Transverse colon (tissue), 4 donors: ENCODE measurements at regions not wholly inside any gene's neighbourhood (a gene's known extent, or its start where the extent isn't known, plus 50 kb on each side); places are given as distances from the start of the nearest gene placed in this dataset.

ENCODE experiments used
- DNase-seq: peaks from one replicate; pipeline ENCODE4 v3.0.0-alpha.2; 2019
- H3K27ac ChIP-seq, 4 donors: fragments of 200-600 bp; sonication (generic); 2 replicates each; pipeline ENCODE4 v1.5.1; 2016 to 2018; ENCODE audit warnings: inconsistent platforms in 4 of 4
- H3K27me3 ChIP-seq: fragments of 200-600 bp; sonication (generic); 2 replicates; pipeline ENCODE4 v1.5.1; 2017; ENCODE audit warnings: inconsistent platforms
- H3K36me3 ChIP-seq, 4 donors: fragments of 200-600 bp; sonication (generic); 2 replicates each; pipeline ENCODE4 v1.5.1; 2017 to 2019; ENCODE audit warnings: inconsistent platforms in 4 of 4
- H3K4me1 ChIP-seq, 4 donors: fragments of 200-600 bp; sonication (generic); 2 replicates each; pipeline ENCODE4 v1.5.1; 2017 to 2020; ENCODE audit warnings: inconsistent platforms in 4 of 4
- H3K4me3 ChIP-seq, 4 donors: fragments of 200-600 bp; sonication (generic); 1 replicate in 1 of 4; 2 replicates in 3 of 4; pipeline versions ENCODE4 v1.5.1 to v1.6.1; 2017 to 2019; ENCODE audit warnings: inconsistent platforms in 4 of 4
- H3K9me3 ChIP-seq, 2 donors: fragments of 200-600 bp; sonication (generic); 2 replicates each; pipeline ENCODE4 v1.5.1; 2017 to 2019; ENCODE audit warnings: inconsistent platforms in 2 of 2
- CTCF ChIP-seq, 5 experiments: fragments of 200-600 bp in 3 of 5; fragments of 450-650 bp in 2 of 5; sonication (generic) in 3 of 5; IDR thresholded peaks; 1 replicate in 2 of 5; 2 replicates in 3 of 5; pipeline ENCODE4 v1.5.1; 2016 to 2017; ENCODE audit warnings: antibody characterized with exemption in 5 of 5, inconsistent platforms in 3 of 5, mild to moderate bottlenecking in 2 of 5, moderate library complexity in 1 of 5
- EP300 ChIP-seq: sonication (generic); formaldehyde crosslinking; IDR thresholded peaks from one replicate; pipeline ENCODE4 v1.6.1; 2017; ENCODE audit warnings: antibody characterized with exemption, low read depth
- POLR2A ChIP-seq: fragments of 450-650 bp; IDR thresholded peaks from one replicate; pipeline ENCODE4 v1.6.1; 2016; ENCODE audit warnings: antibody characterized with exemption, mild to moderate bottlenecking, moderate library complexity
- POLR2AphosphoS5 ChIP-seq, 3 donors: sonication (generic); formaldehyde crosslinking; IDR thresholded peaks; one replicate each; pipeline ENCODE4 v1.6.1; 2016; ENCODE audit warnings: antibody characterized with exemption in 3 of 3
- WGBS, 2 donors: methylation state at CpG; one replicate each; pipeline ENCODE4 v1.1.5; 2018; ENCODE audit warnings: low coverage in 1 of 2; 5-methylcytosine and 5-hydroxymethylcytosine counted together
- in situ Hi-C, 4 donors: fragments of 200-750 bp; cut with MboI; loops; one replicate each; pipeline versions ENCODE4 v1.15.0 to v1.15.1; 2017; ENCODE audit warnings: low sequenced_read_pairs in 3 of 4, low pct_ligation_motif_present in 1 of 4, low pct_unique_long_range_greater_than_20kb in 1 of 4
- intact Hi-C: fragments of 100-400 bp; cut with DNase I; formaldehyde crosslinking; loops from one replicate; pipeline ENCODE4 v1.15.1; 2023; ENCODE audit warnings: low total_unique reads
- small RNA-seq, 4 donors: library from RNA; depleted of rRNA; stranded (forward); fragments of <200 nt; gene quantifications; one replicate each; pipeline ENCODE3, GENCODE V24; 2016

GRCh38 chr2:223545406-223545805 is 56.8 kb downstream of the SCG2 start:
- TF ChIP-seq POLR2AphosphoS5 (IDR thresholded peaks at IDR 0.05) (no peak), CTCF (IDR thresholded peaks at IDR 0.05) (no peak), EP300 (no peak), POLR2A (no peak)
- no peaks in the 10 kb centered on the region for H3K9me3 ChIP-seq
- WGBS, 2 donors = 38 to 58% methylated on average over 2 of the region's 2 CpGs
- in situ Hi-C loops = no loop called here
- intact Hi-C loops = no loop called here
- H3K27me3 ChIP-seq = no peaks in the 10 kb centered on the region
- no peak overlapping the region for H3K27ac ChIP-seq
- H3K36me3 ChIP-seq = no peaks in the 10 kb centered on the region
- no peak for DNase-seq
- H3K4me3 ChIP-seq = no peak overlapping the region
- H3K4me1 ChIP-seq = no peaks in the 10 kb centered on the region

DNA sequence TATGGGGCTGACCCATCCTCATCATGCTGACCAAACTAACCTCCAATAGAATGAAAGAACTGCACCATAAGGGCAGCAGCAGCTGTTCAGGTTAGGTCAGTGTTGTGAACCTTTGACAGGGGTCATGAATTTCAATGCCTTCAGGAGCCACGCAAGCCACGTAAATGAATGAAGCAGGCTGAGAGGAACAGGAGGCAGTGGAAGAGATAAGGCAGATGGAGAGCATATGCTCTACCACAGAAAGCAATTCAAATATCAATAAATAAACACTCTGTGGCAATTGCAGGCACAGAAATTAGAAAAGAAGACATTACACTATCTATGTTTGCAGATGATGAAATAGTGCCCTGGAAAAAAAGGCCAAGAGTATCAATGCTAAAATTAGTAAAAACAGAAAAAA is 56.3 kb downstream of the SCG2 start:
- H3K27ac ChIP-seq = no peak overlapping the region
- no peaks in the 10 kb centered on the region for H3K4me1 ChIP-seq
- H3K36me3 ChIP-seq = no peaks in the 10 kb centered on the region
- H3K4me3 ChIP-seq = no peak overlapping the region
- no peak for DNase-seq
- 85% methylated on average over 2 of the region's 2 CpGs; no CpG with 5 or more reads in 1 of the 2 donors for whole genome bisulfite sequencing, 2 donors
- H3K27me3 ChIP-seq = no peaks in the 10 kb centered on the region
- intact Hi-C loops = no loop called here
- in situ Hi-C loops = no loop called here
- TF ChIP-seq POLR2A = no peak
- no peak for TF ChIP-seq POLR2AphosphoS5 (IDR thresholded peaks at IDR 0.05)
- no peak for TF ChIP-seq EP300
- TF ChIP-seq CTCF (IDR thresholded peaks at IDR 0.05) = no peak
- no peaks in the 10 kb centered on the region for H3K9me3 ChIP-seq

Small RNA genes in the stretch of these regions (small RNA-seq; reads per million reads assigned to genes)
- gene HIGD1AP4 (0 reads per million in 4 donors), gene RN7SL807P (0 reads per million in 4 donors)
